ENCODE measurements at regions not wholly inside any gene's neighbourhood (a gene's known extent, or its start where the extent isn't known, plus 50 kb on each side); places are given as distances from the start of the nearest gene placed in this dataset.
"Not testable (repeated sequence)": the region's sequence is repeated elsewhere in the genome, so short reads cannot be mapped to it uniquely, and the experiment has no call there.

- 94 to 95% methylated on average over 8 of the region's 8 CpGs for WGBS, 2 donors
- intact Hi-C loops (cut with DNase I; ENCODE audit: low total_unique reads): no loop called here
- no peak overlapping the region for H3K4me3 ChIP-seq (ENCODE audit: low read depth, poor library complexity, severe bottlenecking)
- no peak for TF ChIP-seq POLR2A (IDR thresholded peaks at IDR 0.05)
- no peak for TF ChIP-seq CTCF (IDR thresholded peaks at IDR 0.05)
- DNase-seq (ENCODE audit: low spot score in 2 of 2): no peak
Measured at GRCh38 chr3:171979081-171979480, 60.3 kb upstream of the FNDC3B start.

- intact Hi-C loops (cut with DNase I; ENCODE audit: low total_unique reads): no loop called here
- no peak for TF ChIP-seq POLR2A (IDR thresholded peaks at IDR 0.05)
- TF ChIP-seq CTCF (IDR thresholded peaks at IDR 0.05): no peak
- WGBS, 2 donors: 66 to 74% methylated on average over 2 of the region's 2 CpGs
- DNase-seq (ENCODE audit: low spot score in 2 of 2): no peak
- H3K4me3 ChIP-seq (ENCODE audit: low read depth, poor library complexity, severe bottlenecking): no peak overlapping the region
Measured at GRCh38 chr3:171980578-171981270, 58.7 kb upstream of the FNDC3B start.

- 91 to 95% methylated on average over 1 of the region's 1 CpG for whole genome bisulfite sequencing, 2 donors
- DNase-seq (ENCODE audit: low spot score in 2 of 2): no peak
- TF ChIP-seq CTCF (IDR thresholded peaks at IDR 0.05): no peak
- TF ChIP-seq POLR2A (IDR thresholded peaks at IDR 0.05): no peak
- no peak overlapping the region for H3K4me3 ChIP-seq (ENCODE audit: low read depth, poor library complexity, severe bottlenecking)
- intact Hi-C loops (cut with DNase I; ENCODE audit: low total_unique reads): no loop called here
Measured at GRCh38 chr3:171981271-171981605, 58.1 kb upstream of the FNDC3B start.

GRCh38 chr3:171982828-171983227 lies 56.5 kb upstream of the FNDC3B start:
- TF ChIP-seq POLR2A (IDR thresholded peaks at IDR 0.05) (no peak), CTCF (IDR thresholded peaks at IDR 0.05) (no peak)
- 38 to 51% methylated on average over 2 of the region's 2 CpGs for WGBS, 2 donors
- DNase-seq (ENCODE audit: low spot score in 2 of 2): no peak
- intact Hi-C loops (cut with DNase I; ENCODE audit: low total_unique reads): no loop called here
- H3K4me3 ChIP-seq (ENCODE audit: low read depth, poor library complexity, severe bottlenecking): no peak overlapping the region

GRCh38 chr3:171983685-171984084 lies 55.7 kb upstream of the FNDC3B start:
- DNase-seq (ENCODE audit: low spot score in 2 of 2); H3K4me3 ChIP-seq (ENCODE audit: low read depth, poor library complexity, severe bottlenecking); intact Hi-C loops (cut with DNase I; ENCODE audit: low total_unique reads): not testable (repeated sequence)
- 80 to 93% methylated on average over 8 of the region's 8 CpGs for WGBS, 2 donors

- peak in 1 of 2 donors; percentile 19 for DNase-seq (ENCODE audit: low spot score in 2 of 2)
- no peak overlapping the region for H3K4me3 ChIP-seq (ENCODE audit: low read depth, poor library complexity, severe bottlenecking)
- TF ChIP-seq CTCF (IDR thresholded peaks at IDR 0.05) (no peak), POLR2A (IDR thresholded peaks at IDR 0.05) (no peak)
- 77 to 78% methylated on average over 4 of the region's 4 CpGs for WGBS, 2 donors
- intact Hi-C loops (cut with DNase I; ENCODE audit: low total_unique reads): no loop called here
Measured at GRCh38 chr3:171984883-171985282, 54.5 kb upstream of the FNDC3B start.

All from lower leg skin (tissue), 4 donors.